ENCODE measurements at regions not wholly inside any gene's neighbourhood (a gene's known extent, or its start where the extent isn't known, plus 50 kb on each side); places are given as distances from the start of the nearest gene placed in this dataset.

DNA sequence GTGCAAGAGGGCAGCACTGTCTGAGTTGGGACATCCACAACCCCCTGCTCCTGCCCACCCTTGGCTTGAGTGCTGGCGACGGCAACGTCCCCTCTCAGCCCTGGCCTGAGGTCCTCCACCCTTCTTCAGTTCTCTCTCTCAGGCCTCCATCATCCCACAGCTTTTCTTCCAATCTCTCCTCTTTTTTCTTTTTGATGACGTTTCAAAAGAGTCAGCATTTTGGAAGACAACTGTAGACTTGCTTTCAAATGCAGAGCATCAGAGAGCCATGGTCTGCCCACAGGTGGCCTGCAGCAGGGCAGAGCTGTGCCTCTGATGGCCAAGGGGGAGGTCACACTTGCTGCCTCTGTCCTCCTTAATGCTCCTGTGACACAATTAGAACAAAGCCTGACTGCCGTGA is 775.4 kb downstream of the KCNJ18 start:
- TF ChIP-seq, protein P1, sequence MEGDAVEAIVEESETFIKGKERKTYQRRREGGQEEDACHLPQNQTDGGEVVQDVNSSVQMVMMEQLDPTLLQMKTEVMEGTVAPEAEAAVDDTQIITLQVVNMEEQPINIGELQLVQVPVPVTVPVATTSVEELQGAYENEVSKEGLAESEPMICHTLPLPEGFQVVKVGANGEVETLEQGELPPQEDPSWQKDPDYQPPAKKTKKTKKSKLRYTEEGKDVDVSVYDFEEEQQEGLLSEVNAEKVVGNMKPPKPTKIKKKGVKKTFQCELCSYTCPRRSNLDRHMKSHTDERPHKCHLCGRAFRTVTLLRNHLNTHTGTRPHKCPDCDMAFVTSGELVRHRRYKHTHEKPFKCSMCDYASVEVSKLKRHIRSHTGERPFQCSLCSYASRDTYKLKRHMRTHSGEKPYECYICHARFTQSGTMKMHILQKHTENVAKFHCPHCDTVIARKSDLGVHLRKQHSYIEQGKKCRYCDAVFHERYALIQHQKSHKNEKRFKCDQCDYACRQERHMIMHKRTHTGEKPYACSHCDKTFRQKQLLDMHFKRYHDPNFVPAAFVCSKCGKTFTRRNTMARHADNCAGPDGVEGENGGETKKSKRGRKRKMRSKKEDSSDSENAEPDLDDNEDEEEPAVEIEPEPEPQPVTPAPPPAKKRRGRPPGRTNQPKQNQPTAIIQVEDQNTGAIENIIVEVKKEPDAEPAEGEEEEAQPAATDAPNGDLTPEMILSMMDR (IDR thresholded peaks at IDR 0.05): no peak
- Mint-ChIP-seq H3K36me3 (ENCODE audit: low read depth) (no peaks in the 10 kb centered on the region), H3K4me1 (no peaks in the 10 kb centered on the region), H3K9me3 (peaks cover 11% of the 10 kb centered on the region), H3K4me3 (no peak overlapping the region), H3K27me3 (no peaks in the 10 kb centered on the region), H3K27ac (no peak overlapping the region)
- no peak for ATAC-seq (ENCODE audit: low read depth)
- no peak for DNase-seq
- CTCF ChIA-PET: no interaction called here
- POLR2A ChIA-PET: no interaction called here
- intact Hi-C loops (cut with micrococcal nuclease): no loop called here

DNA sequence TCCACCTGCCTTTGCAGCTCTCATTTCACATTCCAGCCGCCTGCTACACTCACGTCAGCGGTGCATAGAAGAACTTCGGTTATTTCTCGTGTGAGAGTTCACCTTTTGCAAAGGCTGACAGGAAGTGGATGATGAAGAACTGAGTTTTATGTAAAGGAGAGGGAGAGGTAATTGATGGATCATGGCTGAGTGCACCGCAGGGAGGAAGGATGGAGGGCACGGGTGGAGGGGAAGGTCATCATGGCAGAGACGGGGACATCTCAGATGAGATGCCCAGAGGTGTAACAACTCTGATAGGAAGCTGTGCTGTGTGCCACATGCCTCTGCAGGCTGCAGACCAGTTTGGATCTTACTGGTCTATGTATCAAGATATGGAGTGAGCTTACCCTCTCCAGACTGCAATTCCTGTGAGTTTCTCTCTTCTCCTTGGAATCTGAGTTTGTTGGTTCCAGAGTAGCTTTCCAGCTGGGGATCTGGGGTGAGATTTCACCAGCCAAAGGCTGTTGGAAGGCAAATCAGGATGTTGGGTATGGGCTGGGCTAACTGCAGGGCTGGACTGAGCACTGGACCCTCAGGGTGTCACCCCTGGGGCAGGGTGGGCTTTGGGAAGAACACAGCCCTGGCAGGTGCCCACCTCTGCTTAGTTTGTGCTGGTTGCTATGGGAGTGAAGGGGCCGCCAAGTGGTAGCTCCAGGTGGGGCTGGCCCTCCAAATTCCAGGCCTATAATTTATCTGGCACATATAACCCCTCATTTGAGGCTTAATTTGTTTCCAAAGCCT is 777.0 kb downstream of the KCNJ18 start:
- TF ChIP-seq, protein P1 (IDR thresholded peaks at IDR 0.05): no peak
- POLR2A ChIA-PET: no interaction called here
- intact Hi-C loops (cut with micrococcal nuclease): no loop called here
- no peak overlapping the region for H3K27ac Mint-ChIP-seq
- H3K27me3 Mint-ChIP-seq: no peaks in the 10 kb centered on the region
- H3K4me3 Mint-ChIP-seq: no peak overlapping the region
- no peak for ATAC-seq (ENCODE audit: low read depth)
- no peaks in the 10 kb centered on the region for H3K36me3 Mint-ChIP-seq (ENCODE audit: low read depth)
- peaks cover 14% of the 10 kb centered on the region for H3K9me3 Mint-ChIP-seq
- DNase-seq: no peak
- CTCF ChIA-PET: no interaction called here
- H3K4me1 Mint-ChIP-seq: no peaks in the 10 kb centered on the region

DNA sequence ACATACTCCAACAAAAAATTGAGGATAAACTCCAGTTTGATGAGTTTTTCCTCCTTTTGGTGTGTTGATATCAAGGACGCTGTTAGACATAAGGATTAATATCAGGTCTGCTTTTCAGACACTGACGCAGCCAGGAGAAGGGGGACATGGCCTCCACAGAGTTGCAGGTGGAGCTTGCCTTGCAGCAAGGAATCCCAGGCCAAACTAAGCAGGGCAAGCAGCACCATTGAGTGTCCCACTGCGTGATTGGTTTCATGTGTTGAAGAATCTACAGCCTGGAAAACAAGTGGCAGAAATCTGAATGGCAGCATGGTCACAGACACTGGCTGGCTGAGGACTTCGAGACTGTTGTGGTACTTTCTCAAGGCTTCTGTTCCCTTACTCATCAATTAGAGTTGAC is 777.6 kb downstream of the KCNJ18 start:
- Mint-ChIP-seq H3K4me1 (no peaks in the 10 kb centered on the region), H3K36me3 (ENCODE audit: low read depth) (no peaks in the 10 kb centered on the region), H3K27ac (no peak overlapping the region), H3K9me3 (peaks cover 14% of the 10 kb centered on the region), H3K4me3 (no peak overlapping the region), H3K27me3 (no peaks in the 10 kb centered on the region)
- ChIA-PET CTCF (no interaction called here), POLR2A (no interaction called here)
- TF ChIP-seq, protein P1 (IDR thresholded peaks at IDR 0.05): no peak
- ATAC-seq (ENCODE audit: low read depth): no peak
- DNase-seq: no peak
- intact Hi-C loops (cut with micrococcal nuclease): no loop called here

DNA sequence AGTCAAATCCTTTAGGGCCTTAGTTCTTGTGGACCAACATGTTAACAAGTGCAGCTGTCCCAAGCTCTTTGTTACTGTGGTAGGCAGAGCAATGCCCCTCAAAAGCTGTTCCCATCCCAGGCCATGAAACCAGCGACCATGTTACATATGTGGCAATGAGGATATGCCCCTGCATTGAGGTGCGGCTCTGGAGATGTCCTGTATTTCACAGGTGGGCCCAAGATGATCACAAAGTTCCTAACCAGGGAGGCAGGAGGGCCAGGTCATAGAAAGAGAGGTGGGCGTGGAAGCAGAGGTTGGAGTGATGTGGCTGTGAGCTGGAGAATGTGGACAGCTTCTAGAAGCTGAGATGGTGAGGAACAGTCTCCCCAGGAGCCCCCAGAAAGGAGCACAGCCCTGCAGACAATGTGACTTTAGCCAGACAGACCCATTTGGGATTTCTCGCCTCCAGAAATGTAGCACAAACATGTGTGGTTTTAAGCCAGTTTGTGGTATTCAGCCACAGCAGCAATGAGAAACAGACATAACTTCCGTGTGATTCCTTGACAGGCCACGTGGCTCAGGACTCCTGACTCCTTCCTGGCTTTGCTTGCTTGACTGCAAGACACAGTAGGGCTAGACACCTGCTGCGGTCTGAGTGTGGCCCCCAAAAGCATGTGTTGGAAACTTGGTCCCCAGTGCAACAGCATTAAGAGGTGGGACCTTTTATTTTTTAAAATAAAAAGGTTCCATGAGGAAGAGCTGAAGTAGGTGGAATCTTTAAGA is 778.3 kb downstream of the KCNJ18 start:
- POLR2A ChIA-PET: no interaction called here
- DNase-seq (no peak), ATAC-seq (ENCODE audit: low read depth) (no peak)
- no peaks in the 10 kb centered on the region for H3K4me1 Mint-ChIP-seq
- intact Hi-C loops (cut with micrococcal nuclease): no loop called here
- TF ChIP-seq, protein P1 (IDR thresholded peaks at IDR 0.05): no peak
- CTCF ChIA-PET: no interaction called here
- peaks cover 14% of the 10 kb centered on the region for H3K9me3 Mint-ChIP-seq
- no peak overlapping the region for H3K4me3 Mint-ChIP-seq
- H3K27ac Mint-ChIP-seq: no peak overlapping the region
- no peaks in the 10 kb centered on the region for H3K27me3 Mint-ChIP-seq
- H3K36me3 Mint-ChIP-seq (ENCODE audit: low read depth): no peaks in the 10 kb centered on the region

DNA sequence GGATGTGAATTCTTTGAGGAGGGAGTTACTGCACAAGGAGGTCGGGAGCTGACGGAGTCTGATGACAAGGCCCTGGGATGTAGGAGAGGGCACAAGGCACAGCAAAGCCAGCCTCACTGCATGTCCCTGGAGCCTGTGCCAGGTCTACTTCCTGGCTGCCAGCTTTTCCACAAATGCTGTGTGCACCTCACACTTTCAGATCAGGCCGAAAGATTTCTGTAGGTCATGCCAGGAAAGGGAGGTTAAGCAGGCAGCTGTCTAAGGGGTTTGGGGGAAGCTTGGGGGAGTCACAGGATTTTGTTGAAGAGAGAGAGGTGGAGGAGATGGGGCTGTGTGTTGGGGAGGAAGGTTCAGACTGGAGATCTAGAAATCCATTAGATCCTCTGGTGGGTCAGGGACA is 792.5 kb downstream of the KCNJ18 start:
- Mint-ChIP-seq H3K27me3 (no peaks in the 10 kb centered on the region), H3K36me3 (ENCODE audit: low read depth) (no peaks in the 10 kb centered on the region), H3K9me3 (peaks cover 12% of the 10 kb centered on the region), H3K4me1 (no peaks in the 10 kb centered on the region), H3K27ac (no peak overlapping the region), H3K4me3 (no peak overlapping the region)
- ATAC-seq (ENCODE audit: low read depth) (no peak), DNase-seq (no peak)
- POLR2A ChIA-PET: no interaction called here
- intact Hi-C loops (cut with micrococcal nuclease): no loop called here
- CTCF ChIA-PET: no interaction called here
- TF ChIP-seq, protein P1 (IDR thresholded peaks at IDR 0.05): no peak
